Stimulated activated CD4-positive, alpha-beta T cell treated with anti-CD3 and anti-CD28 coated beads, Interleukin-4, amount 100 ng/mL, for 24 hours (primary cell): ENCODE measurements at regions not wholly inside any gene's neighbourhood (a gene's known extent, or its start where the extent isn't known, plus 50 kb on each side); places are given as distances from the start of the nearest gene placed in this dataset.

Source experiments
- DNase-seq: peaks from one replicate; pipeline ENCODE4 v3.0.0-alpha.2; 2020

- no peak for DNase-seq
Observed at GRCh38 chr18:75839041-75839440, 411.5 kb upstream of the SMIM21 start.

GRCh38 chr18:75837316-75837715 is 409.8 kb upstream of the SMIM21 start:
- no peak for DNase-seq

- DNase-seq, result no peak
Observed at GRCh38 chr18:75836516-75836915, 409.0 kb upstream of the SMIM21 start.

- DNase-seq, result no peak
Observed at GRCh38 chr18:75831960-75832359, 404.5 kb upstream of the SMIM21 start.

GRCh38 chr18:75830828-75831227 is 403.3 kb upstream of the SMIM21 start:
- DNase-seq, result no peak

GRCh38 chr18:75829091-75829490 is 401.6 kb upstream of the SMIM21 start:
- no peak for DNase-seq

- no peak for DNase-seq
Observed at GRCh38 chr18:75828379-75828778, 400.9 kb upstream of the SMIM21 start.

GRCh38 chr18:75827751-75828287 is 400.3 kb upstream of the SMIM21 start:
- DNase-seq, result no peak

GRCh38 chr18:75824661-75825060 is 397.2 kb upstream of the SMIM21 start:
- no peak for DNase-seq

GRCh38 chr18:75823471-75823870 is 396.0 kb upstream of the SMIM21 start:
- no peak for DNase-seq

GRCh38 chr18:75818383-75818782 is 390.9 kb upstream of the SMIM21 start:
- no peak for DNase-seq

- DNase-seq, result no peak
Observed at GRCh38 chr18:75815767-75816166, 388.3 kb upstream of the SMIM21 start.

GRCh38 chr18:75812761-75813160 is 385.3 kb upstream of the SMIM21 start:
- no peak for DNase-seq

GRCh38 chr18:75810961-75811551 is 383.6 kb upstream of the SMIM21 start:
- DNase-seq, result no peak

GRCh38 chr18:75810516-75810915 is 383.0 kb upstream of the SMIM21 start:
- no peak for DNase-seq

GRCh38 chr18:75809926-75810255 is 382.4 kb upstream of the SMIM21 start:
- DNase-seq, result no peak

- no peak for DNase-seq
Observed at GRCh38 chr18:75809151-75809925, 381.8 kb upstream of the SMIM21 start.

- DNase-seq, result no peak
Observed at GRCh38 chr18:75805265-75805664, 377.8 kb upstream of the SMIM21 start.

- DNase-seq, result no peak
Observed at GRCh38 chr18:75802681-75803080, 375.2 kb upstream of the SMIM21 start.

GRCh38 chr18:75801178-75801577 is 373.7 kb upstream of the SMIM21 start:
- DNase-seq, result no peak

GRCh38 chr18:75800331-75800648 is 372.8 kb upstream of the SMIM21 start:
- DNase-seq, result no peak

GRCh38 chr18:75799449-75800330 is 372.2 kb upstream of the SMIM21 start:
- DNase-seq, result no peak

GRCh38 chr18:75797046-75797445 is 369.5 kb upstream of the SMIM21 start:
- no peak for DNase-seq

GRCh38 chr18:75790796-75791195 is 363.3 kb upstream of the SMIM21 start:
- DNase-seq, result no peak
